ENCODE measurements at regions not wholly inside any gene's neighbourhood (a gene's known extent, or its start where the extent isn't known, plus 50 kb on each side); places are given as distances from the start of the nearest gene placed in this dataset.

- H3K79me2 ChIP-seq (ENCODE audit: insufficient read depth, low read length), result no peaks in the 10 kb centered on the region
- no peak overlapping the region for H3K9ac ChIP-seq (ENCODE audit: low read depth, low read length)
- H3K27ac ChIP-seq (ENCODE audit: low read length), result no peak overlapping the region
- no peaks in the 10 kb centered on the region for H3K36me3 ChIP-seq (ENCODE audit: insufficient read depth, low read length)
- H3K4me1 ChIP-seq (ENCODE audit: insufficient read depth, low read length), result 0 out of 2 replicates have a peak, but pooled peaks cover 3% of the 10 kb centered on the region
- ATAC-seq (ENCODE audit: insufficient read depth, low read depth) (no peak), DNase-seq (no peak)
- H4K20me1 ChIP-seq (ENCODE audit: insufficient read depth, low read length), result no peaks in the 10 kb centered on the region
- H2AFZ ChIP-seq (ENCODE audit: low read depth, low read length), result no peak overlapping the region
- no peak overlapping the region for H3K4me3 ChIP-seq (ENCODE audit: low read depth in 1 of 2, low read length in 2 of 2)
- H3K27me3 ChIP-seq (ENCODE audit: insufficient read depth, low read length, poor library complexity), result no peaks in the 10 kb centered on the region
- TF ChIP-seq EZH2 (IDR thresholded peaks at IDR 0.05; ENCODE audit: borderline replicate concordance, low read depth, low read length, severe bottlenecking) (no peak), CTCF (IDR thresholded peaks at IDR 0.05; ENCODE audit: borderline replicate concordance, extremely low read depth, low read length, poor library complexity, severe bottlenecking) (no peak)
- H3K9me3 ChIP-seq (ENCODE audit: insufficient read depth, low read length, severe bottlenecking), result no peaks in the 10 kb centered on the region
- H3K4me2 ChIP-seq (ENCODE audit: insufficient read depth, low read length), result no peak overlapping the region
Observed at GRCh38 chrX:148146121-148146520, 165.0 kb downstream of the FMR1NB start.

GRCh38 chrX:148156986-148157385 is 175.8 kb downstream of the FMR1NB start:
- H3K4me2 ChIP-seq (ENCODE audit: insufficient read depth, low read length), result no peak overlapping the region
- H4K20me1 ChIP-seq (ENCODE audit: insufficient read depth, low read length), result no peaks in the 10 kb centered on the region
- TF ChIP-seq EZH2 (IDR thresholded peaks at IDR 0.05; ENCODE audit: borderline replicate concordance, low read depth, low read length, severe bottlenecking) (no peak), CTCF (IDR thresholded peaks at IDR 0.05; ENCODE audit: borderline replicate concordance, extremely low read depth, low read length, poor library complexity, severe bottlenecking) (no peak)
- no peaks in the 10 kb centered on the region for H3K27me3 ChIP-seq (ENCODE audit: insufficient read depth, low read length, poor library complexity)
- no peak overlapping the region for H3K9ac ChIP-seq (ENCODE audit: low read depth, low read length)
- no peak for ATAC-seq (ENCODE audit: insufficient read depth, low read depth)
- H3K27ac ChIP-seq (ENCODE audit: low read length), result no peak overlapping the region
- no peaks in the 10 kb centered on the region for H3K36me3 ChIP-seq (ENCODE audit: insufficient read depth, low read length)
- no peak overlapping the region for H2AFZ ChIP-seq (ENCODE audit: low read depth, low read length)
- no peaks in the 10 kb centered on the region for H3K4me1 ChIP-seq (ENCODE audit: insufficient read depth, low read length)
- H3K79me2 ChIP-seq (ENCODE audit: insufficient read depth, low read length), result no peaks in the 10 kb centered on the region
- H3K4me3 ChIP-seq (ENCODE audit: low read depth in 1 of 2, low read length in 2 of 2), result no peak overlapping the region
- H3K9me3 ChIP-seq (ENCODE audit: insufficient read depth, low read length, severe bottlenecking), result no peaks in the 10 kb centered on the region
- DNase-seq, result no peak

- Histone ChIP-seq H3K4me1 (ENCODE audit: insufficient read depth, low read length) (0 out of 2 replicates have a peak, but pooled peaks cover 3% of the 10 kb centered on the region), H3K9me3 (ENCODE audit: insufficient read depth, low read length, severe bottlenecking) (no peaks in the 10 kb centered on the region), H3K36me3 (ENCODE audit: insufficient read depth, low read length) (no peaks in the 10 kb centered on the region), H4K20me1 (ENCODE audit: insufficient read depth, low read length) (no peaks in the 10 kb centered on the region), H3K27ac (ENCODE audit: low read length) (no peak overlapping the region), H2AFZ (ENCODE audit: low read depth, low read length) (no peak overlapping the region), H3K4me2 (ENCODE audit: insufficient read depth, low read length) (no peak overlapping the region), H3K27me3 (ENCODE audit: insufficient read depth, low read length, poor library complexity) (no peaks in the 10 kb centered on the region), H3K79me2 (ENCODE audit: insufficient read depth, low read length) (no peaks in the 10 kb centered on the region), H3K4me3 (ENCODE audit: low read depth in 1 of 2, low read length in 2 of 2) (no peak overlapping the region), H3K9ac (ENCODE audit: low read depth, low read length) (no peak overlapping the region)
- no peak for DNase-seq
- no peak for ATAC-seq (ENCODE audit: insufficient read depth, low read depth)
- TF ChIP-seq EZH2 (IDR thresholded peaks at IDR 0.05; ENCODE audit: borderline replicate concordance, low read depth, low read length, severe bottlenecking) (no peak), CTCF (IDR thresholded peaks at IDR 0.05; ENCODE audit: borderline replicate concordance, extremely low read depth, low read length, poor library complexity, severe bottlenecking) (no peak)
Observed at GRCh38 chrX:148159796-148160195, 178.7 kb downstream of the FMR1NB start.

GRCh38 chrX:148161701-148162100 is 180.6 kb downstream of the FMR1NB start:
- no peaks in the 10 kb centered on the region for H3K36me3 ChIP-seq (ENCODE audit: insufficient read depth, low read length)
- H3K27ac ChIP-seq (ENCODE audit: low read length), result no peak overlapping the region
- H2AFZ ChIP-seq (ENCODE audit: low read depth, low read length), result no peak overlapping the region
- H3K79me2 ChIP-seq (ENCODE audit: insufficient read depth, low read length), result no peaks in the 10 kb centered on the region
- no peaks in the 10 kb centered on the region for H3K27me3 ChIP-seq (ENCODE audit: insufficient read depth, low read length, poor library complexity)
- H3K9me3 ChIP-seq (ENCODE audit: insufficient read depth, low read length, severe bottlenecking), result no peaks in the 10 kb centered on the region
- no peak for DNase-seq
- H3K9ac ChIP-seq (ENCODE audit: low read depth, low read length), result no peak overlapping the region
- H3K4me3 ChIP-seq (ENCODE audit: low read depth in 1 of 2, low read length in 2 of 2), result no peak overlapping the region
- 0 out of 2 replicates have a peak, but pooled peaks cover 3% of the 10 kb centered on the region for H3K4me1 ChIP-seq (ENCODE audit: insufficient read depth, low read length)
- no peaks in the 10 kb centered on the region for H4K20me1 ChIP-seq (ENCODE audit: insufficient read depth, low read length)
- TF ChIP-seq EZH2 (IDR thresholded peaks at IDR 0.05; ENCODE audit: borderline replicate concordance, low read depth, low read length, severe bottlenecking), result no peak
- TF ChIP-seq CTCF (IDR thresholded peaks at IDR 0.05; ENCODE audit: borderline replicate concordance, extremely low read depth, low read length, poor library complexity, severe bottlenecking), result no peak
- no peak for ATAC-seq (ENCODE audit: insufficient read depth, low read depth)
- no peak overlapping the region for H3K4me2 ChIP-seq (ENCODE audit: insufficient read depth, low read length)

All from DND-41 (cell line).